DND-41 (cell line): ENCODE measurements at regions not wholly inside any gene's neighbourhood (a gene's known extent, or its start where the extent isn't known, plus 50 kb on each side); places are given as distances from the start of the nearest gene placed in this dataset.

ENCODE experiments used
- EZH2 ChIP-seq: IDR thresholded peaks from 3 replicates; pipeline ENCODE4 v1.6.1; 2012; ENCODE audit warnings: borderline replicate concordance, low read depth, mild to moderate bottlenecking, moderate library complexity, low read length, inconsistent platforms; ENCODE audit not compliant: severe bottlenecking
- TF ChIP-seq, protein P1 (sequence below): IDR thresholded peaks from 2 replicates; pipeline ENCODE4 v1.5.1; 2012; ENCODE audit warnings: borderline replicate concordance, low read length, moderate library complexity, mild to moderate bottlenecking; ENCODE audit not compliant: poor library complexity, severe bottlenecking; ENCODE audit errors: extremely low read depth

DNA sequence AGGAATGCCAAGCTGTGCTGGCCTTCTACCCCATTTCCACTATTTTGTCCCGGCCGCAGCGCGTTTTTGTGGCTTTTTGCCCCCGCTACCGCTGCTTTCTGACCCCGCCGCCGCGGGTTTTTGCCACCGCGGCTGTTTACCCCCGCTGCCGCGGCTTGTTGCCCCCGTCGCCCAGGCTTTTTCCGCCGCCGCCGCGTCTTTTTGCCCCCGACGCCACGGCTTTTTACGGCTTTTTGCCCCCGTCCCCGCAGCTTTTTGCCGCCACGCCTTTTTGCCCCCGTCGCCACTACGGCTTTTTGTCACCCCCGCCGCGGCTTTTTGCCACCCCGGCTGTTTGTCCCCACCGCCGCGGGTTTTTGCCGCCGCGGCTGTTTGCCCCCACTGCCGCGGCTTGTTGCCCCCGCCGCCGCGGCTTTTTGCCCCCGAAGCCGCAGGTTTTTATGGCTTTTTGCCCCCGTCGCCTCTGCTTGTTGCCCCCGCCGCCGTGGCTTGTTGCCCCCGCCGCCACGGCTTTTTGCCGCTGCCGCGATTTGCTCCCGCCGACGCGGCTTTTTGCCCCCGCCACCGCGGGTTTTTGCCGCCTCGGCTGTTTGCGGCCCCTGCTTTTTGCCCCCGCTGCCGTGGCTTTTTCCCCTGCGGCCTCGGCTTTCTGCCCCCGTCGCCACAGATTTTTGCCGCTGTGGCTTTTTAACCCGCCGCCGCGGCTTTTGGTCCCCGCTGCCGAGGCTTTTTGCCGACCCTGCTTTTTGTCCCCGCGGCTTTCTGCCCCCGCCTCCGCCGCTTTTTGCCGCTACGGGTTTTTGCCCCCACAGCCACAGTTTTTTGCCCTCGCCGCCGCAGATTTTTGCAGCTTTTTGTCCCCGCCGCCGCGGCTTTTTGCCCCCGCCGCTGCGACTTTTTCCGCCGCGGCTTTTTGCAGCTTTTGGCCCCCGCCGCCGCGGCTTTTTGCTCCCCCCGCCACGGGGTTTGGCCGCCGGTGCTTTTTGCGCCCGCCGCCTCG lies 520.4 kb upstream of the WSB1 start:
- TF ChIP-seq, protein P1, sequence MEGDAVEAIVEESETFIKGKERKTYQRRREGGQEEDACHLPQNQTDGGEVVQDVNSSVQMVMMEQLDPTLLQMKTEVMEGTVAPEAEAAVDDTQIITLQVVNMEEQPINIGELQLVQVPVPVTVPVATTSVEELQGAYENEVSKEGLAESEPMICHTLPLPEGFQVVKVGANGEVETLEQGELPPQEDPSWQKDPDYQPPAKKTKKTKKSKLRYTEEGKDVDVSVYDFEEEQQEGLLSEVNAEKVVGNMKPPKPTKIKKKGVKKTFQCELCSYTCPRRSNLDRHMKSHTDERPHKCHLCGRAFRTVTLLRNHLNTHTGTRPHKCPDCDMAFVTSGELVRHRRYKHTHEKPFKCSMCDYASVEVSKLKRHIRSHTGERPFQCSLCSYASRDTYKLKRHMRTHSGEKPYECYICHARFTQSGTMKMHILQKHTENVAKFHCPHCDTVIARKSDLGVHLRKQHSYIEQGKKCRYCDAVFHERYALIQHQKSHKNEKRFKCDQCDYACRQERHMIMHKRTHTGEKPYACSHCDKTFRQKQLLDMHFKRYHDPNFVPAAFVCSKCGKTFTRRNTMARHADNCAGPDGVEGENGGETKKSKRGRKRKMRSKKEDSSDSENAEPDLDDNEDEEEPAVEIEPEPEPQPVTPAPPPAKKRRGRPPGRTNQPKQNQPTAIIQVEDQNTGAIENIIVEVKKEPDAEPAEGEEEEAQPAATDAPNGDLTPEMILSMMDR = no peak
- no peak for TF ChIP-seq EZH2
